HCT116 (cell line): ENCODE measurements at regions not wholly inside any gene's neighbourhood (a gene's known extent, or its start where the extent isn't known, plus 50 kb on each side); places are given as distances from the start of the nearest gene placed in this dataset.

Experiments used
- ATAC-seq: fragments of 200-7000 bp; cut with Tn5 transposase; 2 replicates; pipeline ENCODE4 v1.9.1; 2020; ENCODE audit warnings: mild to moderate bottlenecking, moderate library complexity
- BruUV-seq: library from RNA; stranded (reverse); fragments of 400-500 nt; replicated peaks from 2 replicates; lab custom pipeline; 2021; lab: Mats Ljungman, UMichigan
- CTCF ChIA-PET: fragments of 300-600 bp; sonication (Branson Sonifier 250); formaldehyde crosslinking; loops from one replicate; lab custom pipeline; 2021; ENCODE audit warnings: antibody characterized with exemption; lab: Charles Lee
- POLR2A ChIA-PET: fragments of 300-600, 350-600 bp; sonication (Branson Sonifier 250); formaldehyde crosslinking; loops from one replicate; lab custom pipeline; 2021; ENCODE audit warnings: antibody characterized with exemption; lab: Charles Lee
- RAD21 ChIA-PET, 2 experiments: fragments of 300-600 bp; sonication (Branson Sonifier 250); formaldehyde crosslinking; loops; one replicate each; lab custom pipeline; 2023; ENCODE audit warnings: low total read pairs in 2 of 2; ENCODE audit not compliant: uncharacterized antibody in 2 of 2, unreplicated experiment in 2 of 2, low non-redundant PET in 1 of 2; lab: Charles Lee
- DNase-seq: peaks from one replicate; pipeline ENCODE4 v3.0.0-alpha.2; 2010; ENCODE audit warnings: low read depth, low spot score
- H2AFZ ChIP-seq: fragments of 200-600 bp; shearing (Covaris generic), sonication (generic); 2 replicates; pipeline ENCODE4 v1.6.1; 2017; ENCODE audit warnings: low read depth, mixed run types, mixed read lengths, antibody characterized with exemption, low read length; ENCODE audit not compliant: poor library complexity, severe bottlenecking
- H3K27ac ChIP-seq: 2 replicates; pipeline ENCODE4 v1.5.1; 2012; ENCODE audit warnings: low read depth, low read length
- H3K27me3 ChIP-seq: fragments of 200-600 bp; sonication (generic); 2 replicates; pipeline ENCODE4 v1.6.1; 2016; ENCODE audit warnings: mixed run types, low read length, mixed read lengths; ENCODE audit not compliant: insufficient read depth
- H3K36me3 ChIP-seq, 2 experiments: fragments of 200-500 bp in 1 of 2; fragments of 200-600 bp in 1 of 2; sonication (Bioruptor generic) in 1 of 2; sonication (generic) in 1 of 2; 2 replicates each; pipeline versions ENCODE4 v1.5.1 to v1.6.1; 2014 to 2016; ENCODE audit warnings: low read length in 2 of 2, inconsistent platforms in 1 of 2, mixed read lengths in 1 of 2, mixed run types in 1 of 2; ENCODE audit not compliant: insufficient read depth in 2 of 2, control insufficient read depth in 1 of 2
- H3K4me1 ChIP-seq, 2 experiments: fragments of 200-600 bp in 1 of 2; sonication (generic) in 1 of 2; 2 replicates each; pipeline versions ENCODE4 v1.5.1 to v1.6.1; 2012 to 2017; ENCODE audit warnings: low read length in 2 of 2, inconsistent platforms in 1 of 2, mild to moderate bottlenecking in 1 of 2, mixed read lengths in 1 of 2, mixed run types in 1 of 2, moderate library complexity in 1 of 2; ENCODE audit not compliant: insufficient read depth in 2 of 2, control insufficient read depth in 1 of 2
- H3K4me2 ChIP-seq: fragments of 200-600 bp; sonication (generic); 2 replicates; pipeline ENCODE4 v1.6.1; 2017; ENCODE audit warnings: mixed run types, low read length, mixed read lengths
- H3K4me3 ChIP-seq, 2 experiments: fragments of 200-600 bp in 1 of 2; sonication (generic) in 1 of 2; replicated peaks in 1 of 2; 2 replicates each; pipeline ENCODE4 v1.5.1; 2011 to 2016; ENCODE audit warnings: low read length in 2 of 2, control low read depth in 1 of 2, low read depth in 1 of 2, mild to moderate bottlenecking in 1 of 2, mixed read lengths in 1 of 2, mixed run types in 1 of 2
- H3K79me2 ChIP-seq: fragments of 200-600 bp; sonication (generic); 2 replicates; pipeline ENCODE4 v1.6.1; 2017; ENCODE audit warnings: mild to moderate bottlenecking, mixed run types, low read length, moderate library complexity, mixed read lengths; ENCODE audit not compliant: insufficient read depth
- H3K9ac ChIP-seq: fragments of 200-600 bp; sonication (generic); 2 replicates; pipeline ENCODE4 v1.6.1; 2016; ENCODE audit warnings: low read length, mixed read lengths
- H3K9me2 ChIP-seq: fragments of 200-600 bp; sonication (generic), shearing (Covaris generic); 2 replicates; pipeline ENCODE4 v1.6.1; 2017; ENCODE audit warnings: mixed run types, mild to moderate bottlenecking, moderate library complexity; ENCODE audit not compliant: insufficient read depth
- H3K9me3 ChIP-seq, 2 experiments: fragments of 200-500 bp in 1 of 2; fragments of 200-600 bp in 1 of 2; sonication (Bioruptor generic) in 1 of 2; sonication (generic) in 1 of 2; 2 replicates each; pipeline ENCODE4 v1.6.1; 2014 to 2017; ENCODE audit warnings: low read length in 2 of 2, mixed read lengths in 2 of 2, inconsistent platforms in 1 of 2, low read depth in 1 of 2, mild to moderate bottlenecking in 1 of 2, mixed run types in 1 of 2, moderate library complexity in 1 of 2; ENCODE audit not compliant: control insufficient read depth in 1 of 2, insufficient read depth in 1 of 2
- H4K20me1 ChIP-seq: fragments of 200-600 bp; sonication (generic), shearing (Covaris generic); 2 replicates; pipeline ENCODE4 v1.6.1; 2017; ENCODE audit warnings: mixed run types, mild to moderate bottlenecking, moderate library complexity; ENCODE audit not compliant: insufficient read depth
- ATF3 ChIP-seq: IDR thresholded peaks from 2 replicates; pipeline ENCODE4 v1.6.1; 2012
- CBX3 ChIP-seq: IDR thresholded peaks from 2 replicates; pipeline ENCODE4 v1.6.1; 2012; ENCODE audit warnings: low read depth
- CEBPB ChIP-seq: IDR thresholded peaks from 2 replicates; pipeline ENCODE4 v1.6.1; 2012; ENCODE audit warnings: low read depth
- EGR1 ChIP-seq: IDR thresholded peaks from 2 replicates; pipeline ENCODE4 v1.6.1; 2012; ENCODE audit warnings: low read depth
- EZH2 ChIP-seq: fragments of 200-600 bp; sonication (generic); IDR thresholded peaks from 2 replicates; pipeline ENCODE4 v1.6.1; 2017; ENCODE audit warnings: antibody characterized with exemption, mixed run types
- EZH2phosphoT487 ChIP-seq: fragments of 200-600 bp; IDR thresholded peaks from 2 replicates; pipeline ENCODE4 v1.6.1; 2018; ENCODE audit warnings: antibody characterized with exemption, borderline replicate concordance
- JUND ChIP-seq: IDR thresholded peaks from 2 replicates; pipeline ENCODE4 v1.6.1; 2012
- REST ChIP-seq: IDR thresholded peaks from 2 replicates; pipeline ENCODE4 v1.6.1; 2012; ENCODE audit warnings: low read depth
- SIN3A ChIP-seq: IDR thresholded peaks from 2 replicates; pipeline ENCODE4 v1.6.1; 2012; ENCODE audit warnings: low read depth
- SP1 ChIP-seq: IDR thresholded peaks from 2 replicates; pipeline ENCODE4 v1.6.1; 2012; ENCODE audit warnings: low read depth
- SRF ChIP-seq: IDR thresholded peaks from 2 replicates; pipeline ENCODE4 v1.6.1; 2012; ENCODE audit warnings: low read depth
- ZBTB33 ChIP-seq: IDR thresholded peaks from 2 replicates; pipeline ENCODE4 v1.6.1; 2011; ENCODE audit warnings: mild to moderate bottlenecking, low read length, moderate library complexity; ENCODE audit not compliant: insufficient replicate concordance; ENCODE audit errors: extremely low read depth
- ZNF274 ChIP-seq: fragments of 200-500 bp; sonication (Bioruptor generic); IDR thresholded peaks from 2 replicates; pipeline ENCODE4 v1.6.1; 2014; ENCODE audit warnings: mild to moderate bottlenecking, low read depth, low read length, inconsistent platforms
- intact Hi-C: fragments of 100-400 bp; cut with micrococcal nuclease; formaldehyde crosslinking; loops from 2 replicates; pipeline ENCODE4 v1.10.0; 2022

GRCh38 chr3:135874035-135874434 is 91.5 kb upstream of the PPP2R3A start:
- TF ChIP-seq CBX3 (no peak), ZNF274 (no peak), EGR1 (no peak), SIN3A (no peak), EZH2 (no peak)
- intact Hi-C loops = no loop called here
- H3K9me3 ChIP-seq = no peaks in the 10 kb centered on the region
- no peak overlapping the region for H3K4me2 ChIP-seq
- H3K9me2 ChIP-seq = no peaks in the 10 kb centered on the region
- DNase-seq (no peak), ATAC-seq (no peak)
- no peak overlapping the region for H3K9ac ChIP-seq
- no peaks in the 10 kb centered on the region for H3K79me2 ChIP-seq
- H2AFZ ChIP-seq = no peak overlapping the region
- RAD21 ChIA-PET = no interaction called here
- BruUV-seq = no TSS peak
- H4K20me1 ChIP-seq = no peaks in the 10 kb centered on the region
- H3K4me3 ChIP-seq = no peak overlapping the region
- POLR2A ChIA-PET = no interaction called here
- no peaks in the 10 kb centered on the region for H3K36me3 ChIP-seq
- CTCF ChIA-PET = no interaction called here
- no peaks in the 10 kb centered on the region; the same call in 1 of the 2 replicates for H3K27me3 ChIP-seq
- H3K4me1 ChIP-seq = no peaks in the 10 kb centered on the region
- H3K27ac ChIP-seq = no peak overlapping the region

GRCh38 chr3:135878501-135878900 is 87.0 kb upstream of the PPP2R3A start:
- Histone ChIP-seq H2AFZ (no peak overlapping the region), H4K20me1 (no peaks in the 10 kb centered on the region), H3K9ac (no peak overlapping the region), H3K27me3 (no peaks in the 10 kb centered on the region; the same call in 1 of the 2 replicates), H3K36me3 (no peaks in the 10 kb centered on the region), H3K9me3 (no peaks in the 10 kb centered on the region), H3K4me2 (no peak overlapping the region), H3K4me1 (no peaks in the 10 kb centered on the region), H3K4me3 (no peak overlapping the region), H3K27ac (no peak overlapping the region), H3K9me2 (no peaks in the 10 kb centered on the region), H3K79me2 (no peaks in the 10 kb centered on the region)
- ChIA-PET RAD21 (no interaction called here), POLR2A (no interaction called here), CTCF (no interaction called here)
- intact Hi-C loops = no loop called here
- DNase-seq = no peak
- no TSS peak for BruUV-seq
- TF ChIP-seq REST = no peak
- TF ChIP-seq ATF3 = no peak
- no peak for TF ChIP-seq EZH2phosphoT487
- TF ChIP-seq JUND = no peak
- TF ChIP-seq SP1 = no peak
- TF ChIP-seq CEBPB = no peak
- TF ChIP-seq SRF = no peak
- TF ChIP-seq ZBTB33 = no peak
- no peak for TF ChIP-seq ZNF274
- ATAC-seq = no peak
